HuH-7.5 (cell line): ENCODE measurements at regions not wholly inside any gene's neighbourhood (a gene's known extent, or its start where the extent isn't known, plus 50 kb on each side); places are given as distances from the start of the nearest gene placed in this dataset.

Experiments used
- DNase-seq: peaks from one replicate; pipeline ENCODE4 v3.0.0; 2011; ENCODE audit warnings: low spot score

GRCh38 chr17:13353590-13353989 is 248.1 kb downstream of the HS3ST3A1 start:
- DNase-seq: no peak

GRCh38 chr17:13352747-13353415 is 248.8 kb downstream of the HS3ST3A1 start:
- DNase-seq: no peak

DNA sequence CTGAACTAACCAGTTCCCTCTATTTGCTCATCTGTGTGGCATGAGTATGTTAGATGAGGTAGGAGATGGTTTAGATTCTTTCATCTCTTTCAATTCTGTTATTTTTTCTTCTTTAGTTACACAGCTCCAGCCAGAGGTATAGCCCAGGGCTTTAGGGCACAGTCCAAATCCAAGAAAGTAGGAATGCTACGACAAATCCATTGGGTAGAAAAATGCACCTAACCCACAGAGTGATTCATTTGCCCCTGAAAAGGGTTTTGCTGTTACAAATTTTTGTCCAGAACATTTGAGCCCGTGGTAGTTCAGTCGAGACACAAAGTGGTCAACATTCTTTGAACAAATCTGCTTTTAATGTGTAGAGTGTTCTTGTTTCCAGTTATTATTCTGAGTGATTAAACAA is 250.7 kb downstream of the HS3ST3A1 start:
- DNase-seq: no peak

GRCh38 chr17:13350466-13350865 is 251.3 kb downstream of the HS3ST3A1 start:
- no peak for DNase-seq

DNA sequence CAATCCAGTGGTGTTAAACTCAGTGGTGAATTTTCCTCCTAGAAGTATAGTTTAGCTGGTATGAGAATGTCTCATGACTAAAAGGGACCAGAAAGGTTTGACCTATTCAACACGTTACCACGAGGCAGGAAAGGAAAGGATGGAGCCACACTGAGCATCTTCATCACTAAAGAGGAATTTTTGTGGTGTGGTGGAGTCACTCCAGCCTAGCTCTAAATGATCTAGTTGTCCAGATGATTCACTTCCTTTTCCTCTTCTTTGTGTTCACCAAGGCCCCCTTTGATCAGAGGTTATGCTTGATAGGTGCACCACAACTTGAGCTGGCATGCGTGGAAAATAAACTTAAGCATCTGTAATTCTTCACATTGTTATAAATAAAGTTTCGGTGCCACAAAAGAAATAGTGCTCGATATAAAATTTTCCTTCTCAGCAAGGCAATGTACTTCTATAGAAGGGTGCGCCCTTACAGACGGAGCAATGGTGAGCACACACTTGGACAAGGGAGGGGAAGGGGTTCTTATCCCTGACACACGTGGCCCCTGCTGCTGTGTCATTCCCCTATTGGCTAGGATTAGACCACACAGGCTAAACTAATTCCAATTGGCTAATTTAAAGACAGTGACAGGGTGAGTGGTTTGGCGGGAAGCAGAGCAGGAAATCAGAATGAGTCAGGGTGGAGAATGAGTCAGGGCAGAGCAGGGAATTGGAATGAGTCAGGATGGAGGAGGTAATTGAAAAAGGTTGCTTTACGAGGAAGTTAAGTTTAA is 254.6 kb downstream of the HS3ST3A1 start:
- no peak for DNase-seq

DNA sequence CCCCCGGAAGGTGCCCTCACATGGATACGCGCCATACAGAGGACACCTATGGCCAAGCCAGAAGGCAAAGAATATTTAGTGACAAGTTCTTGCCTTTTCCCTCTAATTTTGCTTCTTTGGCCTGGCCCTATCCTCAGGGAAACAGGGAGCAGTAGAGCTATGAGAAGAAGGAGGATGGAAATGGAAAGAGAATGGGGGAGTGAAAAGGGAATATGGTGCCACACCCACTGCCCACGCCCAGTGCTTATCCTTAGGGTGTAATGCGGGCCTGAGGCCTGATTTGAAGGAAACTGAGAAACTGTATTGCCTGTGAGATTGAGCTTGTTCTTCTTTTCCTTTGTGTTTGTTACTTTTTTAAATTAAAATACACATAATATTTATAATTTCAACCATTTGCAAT is 255.1 kb downstream of the HS3ST3A1 start:
- no peak for DNase-seq

DNA sequence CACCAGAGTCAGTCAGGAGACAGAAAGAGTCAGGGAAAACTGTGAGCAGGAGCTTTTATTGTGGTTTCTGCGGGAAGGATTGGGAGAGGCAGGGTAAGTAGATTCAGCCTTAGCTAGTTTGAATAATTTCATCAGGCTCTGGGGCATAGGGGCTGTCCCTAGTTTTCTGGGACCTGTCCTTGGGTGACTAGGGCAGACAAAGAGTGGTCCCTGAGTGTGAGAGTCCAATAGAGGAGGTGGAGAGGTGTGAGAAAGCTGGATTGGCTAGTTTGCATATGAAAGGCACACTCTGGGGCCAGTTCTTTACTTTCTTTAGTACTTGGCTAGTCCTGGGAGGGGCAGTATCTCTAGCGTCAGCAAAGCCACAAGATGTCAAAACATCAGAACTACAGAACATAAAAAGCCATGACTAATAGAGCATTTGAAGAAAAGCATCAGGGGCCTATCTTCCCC is 255.6 kb downstream of the HS3ST3A1 start:
- no peak for DNase-seq

DNA sequence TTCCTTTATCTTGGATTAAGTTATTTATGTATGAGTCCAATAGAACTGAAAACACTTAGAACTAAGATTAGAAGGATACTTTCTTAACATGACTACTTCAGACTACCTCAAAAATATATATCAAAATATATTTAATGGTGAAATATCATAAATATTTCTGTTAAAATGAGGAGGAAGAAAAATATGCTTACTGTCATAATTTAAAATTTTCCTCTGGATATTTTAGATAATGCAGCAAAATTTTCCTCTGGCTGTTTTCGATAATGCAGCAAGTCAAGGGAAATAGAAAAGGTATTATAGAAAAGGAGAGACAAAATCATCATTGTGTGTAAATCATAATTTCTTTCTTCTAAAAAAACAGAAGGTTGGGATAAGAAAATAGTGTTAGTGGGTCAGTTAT is 263.3 kb downstream of the HS3ST3A1 start:
- DNase-seq: no peak

DNA sequence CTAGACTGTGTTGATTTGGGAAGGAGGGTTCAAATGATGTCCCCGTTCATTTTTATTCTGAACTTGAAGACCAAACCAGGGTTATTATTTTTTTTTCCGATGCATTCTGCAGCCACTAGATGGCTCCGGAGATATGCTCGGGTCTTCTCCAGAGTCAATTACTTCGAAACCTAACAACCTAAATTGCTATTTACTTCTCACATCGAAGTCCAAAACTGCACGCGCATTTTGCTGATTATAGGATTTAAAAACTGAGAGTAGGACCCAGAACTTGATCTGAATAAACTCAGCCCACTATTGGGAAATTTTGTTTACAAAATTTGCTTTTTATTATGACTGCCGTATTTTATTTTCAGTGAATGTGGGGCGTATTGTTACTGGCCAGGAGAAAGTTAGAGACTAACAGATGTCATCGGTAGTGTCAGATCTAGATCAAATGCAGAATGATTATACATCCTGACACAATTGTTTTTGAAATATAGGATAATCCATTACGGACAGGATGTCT is 263.8 kb downstream of the HS3ST3A1 start:
- DNase-seq: no peak

DNA sequence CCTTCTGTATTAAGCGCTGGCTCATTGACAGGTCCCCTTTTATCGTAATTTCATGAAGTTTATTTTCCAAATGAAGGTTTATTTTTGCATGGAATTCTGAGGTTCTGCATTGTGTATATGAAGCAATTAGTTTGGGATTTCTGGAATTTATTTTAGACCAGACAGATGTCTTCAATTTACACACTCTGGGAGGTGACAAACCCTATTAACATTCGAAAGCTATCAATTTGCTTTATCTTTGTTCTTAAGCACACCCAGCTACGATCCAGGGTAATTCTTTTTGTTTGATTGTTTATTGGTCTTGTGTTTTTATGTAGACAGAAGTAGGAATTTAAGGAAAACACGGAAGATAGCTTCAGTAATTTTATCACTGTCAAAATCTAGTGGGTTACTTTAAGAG is 264.6 kb downstream of the HS3ST3A1 start:
- no peak for DNase-seq

- DNase-seq: no peak
Measured at GRCh38 chr17:13334374-13334773, 267.4 kb downstream of the HS3ST3A1 start.

- no peak for DNase-seq
Measured at GRCh38 chr17:13333661-13334060, 268.1 kb downstream of the HS3ST3A1 start.

- no peak for DNase-seq
Measured at GRCh38 chr17:13332207-13332606, 269.5 kb downstream of the HS3ST3A1 start.

DNA sequence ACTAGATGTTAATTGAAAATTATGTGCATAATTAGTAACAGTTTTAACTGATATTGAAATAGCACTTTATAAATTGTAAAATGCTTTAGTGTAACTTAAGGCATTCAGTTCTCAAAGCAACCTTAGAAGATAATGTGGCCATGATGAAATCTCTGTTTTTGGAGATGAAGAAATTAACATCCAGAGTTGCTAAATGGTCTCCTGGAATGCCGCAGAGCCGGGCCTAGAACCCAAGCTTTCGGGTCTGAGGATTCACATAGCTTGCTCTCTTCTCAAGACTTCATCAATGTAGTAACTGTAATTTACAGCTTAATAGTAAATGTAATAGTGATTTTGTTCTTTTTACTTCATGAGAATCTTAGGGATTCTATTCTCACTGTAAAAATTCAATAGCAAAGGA is 272.3 kb downstream of the HS3ST3A1 start:
- DNase-seq: no peak

DNA sequence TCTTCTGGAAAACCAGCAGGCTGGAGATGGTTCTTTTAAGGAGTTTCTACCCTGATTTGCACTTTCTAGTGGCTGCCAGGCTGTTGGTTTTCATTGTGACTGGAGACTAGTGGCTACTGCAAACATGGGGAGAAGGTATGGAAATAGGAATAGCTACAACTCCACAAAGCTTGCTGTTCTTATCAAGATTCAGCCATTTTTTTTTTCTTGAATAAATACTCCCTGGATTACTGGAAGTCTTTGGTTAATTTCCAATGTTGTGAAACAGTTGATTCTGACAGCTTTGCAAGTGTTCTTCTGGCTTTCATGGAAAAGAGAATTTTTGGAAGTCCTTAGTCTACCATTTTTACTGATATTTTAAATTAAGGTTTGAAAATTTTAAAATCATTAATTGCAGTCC is 277.7 kb downstream of the HS3ST3A1 start:
- no peak for DNase-seq

DNA sequence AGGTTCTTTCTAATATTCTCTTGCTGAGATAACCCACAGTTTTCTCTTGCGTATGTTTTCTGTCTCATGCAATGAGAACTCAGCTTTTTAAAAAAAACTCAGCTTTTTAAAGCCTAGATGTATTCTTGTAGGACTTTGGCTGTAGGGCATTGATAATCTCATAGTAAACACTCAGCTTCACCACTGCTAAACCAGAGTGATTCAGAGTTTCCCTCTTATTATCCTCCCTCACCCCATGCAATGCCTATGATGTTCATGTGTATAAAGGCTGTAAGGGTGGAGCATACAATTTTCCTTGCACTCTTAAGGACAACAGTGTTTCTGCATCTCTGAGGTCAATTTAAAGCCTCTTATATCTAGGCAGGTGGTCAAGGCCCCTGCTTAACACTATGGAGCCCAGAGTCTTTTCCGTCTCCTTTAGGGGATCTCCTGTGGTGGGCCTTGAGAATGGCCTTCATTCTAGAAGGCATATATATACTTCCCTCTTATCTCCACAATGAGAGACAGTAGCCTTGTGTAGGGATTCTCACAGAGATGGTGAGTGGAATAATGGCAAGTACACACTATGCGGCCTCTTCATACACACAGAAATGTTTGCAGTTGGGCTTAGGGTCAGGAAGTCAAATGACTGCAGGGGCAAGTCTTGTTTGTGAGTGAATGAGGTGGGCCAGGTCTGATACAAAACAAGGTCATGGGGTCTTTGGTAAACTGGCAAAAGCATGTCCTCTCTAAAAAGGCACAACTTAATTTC is 279.6 kb downstream of the HS3ST3A1 start:
- DNase-seq: no peak

GRCh38 chr17:13320046-13320785 is 281.5 kb downstream of the HS3ST3A1 start:
- DNase-seq: no peak

- no peak for DNase-seq
Measured at GRCh38 chr17:13316657-13317056, 285.1 kb downstream of the HS3ST3A1 start.

DNA sequence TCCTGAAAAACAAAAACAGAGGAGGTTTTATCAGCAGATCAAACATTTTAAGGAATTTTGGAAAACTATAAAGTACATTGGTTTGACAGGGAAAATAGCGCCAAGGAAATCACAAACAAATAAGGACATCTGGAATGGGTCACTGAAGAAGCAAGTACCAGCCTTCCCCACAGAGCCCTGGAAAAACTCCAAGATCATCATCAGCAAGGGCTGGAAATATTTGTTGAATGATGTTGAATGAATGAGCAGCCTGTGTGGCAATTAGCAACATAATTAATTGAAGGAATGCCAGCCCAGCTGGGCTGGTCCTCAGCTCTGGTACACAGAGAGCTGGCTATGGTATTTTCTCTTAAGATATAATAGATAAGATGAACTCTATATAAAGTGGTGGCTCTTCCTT is 290.4 kb downstream of the HS3ST3A1 start:
- DNase-seq: no peak

DNA sequence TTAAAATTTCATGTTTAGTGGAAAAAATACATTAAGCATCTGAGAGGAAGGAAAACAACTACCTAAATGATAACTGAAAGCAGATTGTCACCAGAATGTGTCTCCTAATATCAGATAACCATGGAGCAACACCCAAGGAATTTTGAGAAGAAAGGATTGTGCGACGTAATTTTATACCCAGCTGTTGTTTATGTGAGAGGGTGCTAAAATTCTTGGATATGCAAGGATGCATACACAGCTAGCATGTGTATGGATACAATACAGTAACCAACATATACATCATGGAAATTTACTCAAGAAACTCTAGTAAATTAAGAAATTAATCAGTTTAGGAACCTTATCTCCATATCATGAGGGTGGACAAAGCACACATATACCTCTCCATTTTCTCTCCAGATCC is 290.9 kb downstream of the HS3ST3A1 start:
- no peak for DNase-seq

GRCh38 chr17:13306310-13306962 is 288.6 kb upstream of the ELAC2 start:
- peak; percentile 19 for DNase-seq

- DNase-seq: no peak
Measured at GRCh38 chr17:13302983-13303382, 285.2 kb upstream of the ELAC2 start.
